NT2/D1 (cell line): ENCODE measurements at regions not wholly inside any gene's neighbourhood (a gene's known extent, or its start where the extent isn't known, plus 50 kb on each side); places are given as distances from the start of the nearest gene placed in this dataset.
"Not testable (repeated sequence)": the region's sequence is repeated elsewhere in the genome, so short reads cannot be mapped to it uniquely, and the experiment has no call there.

Experiments
- DNase-seq: peaks from one replicate; pipeline ENCODE4 v3.0.0-alpha.2; 2011; ENCODE audit warnings: low read depth, low spot score
- H3K27me3 ChIP-seq: 2 replicates; pipeline ENCODE4 v1.6.0; 2011; ENCODE audit warnings: mild to moderate bottlenecking; ENCODE audit not compliant: insufficient read length, insufficient read depth
- H3K36me3 ChIP-seq: 2 replicates; pipeline ENCODE4 v1.6.1; 2011; ENCODE audit warnings: mild to moderate bottlenecking, low read length, mixed read lengths; ENCODE audit not compliant: insufficient read depth, insufficient read length
- H3K4me1 ChIP-seq: 2 replicates; pipeline ENCODE4 v1.5.1; 2011; ENCODE audit not compliant: insufficient read depth, insufficient read length
- H3K4me3 ChIP-seq: 2 replicates; pipeline ENCODE4 v1.5.1; 2011; ENCODE audit warnings: low read depth; ENCODE audit not compliant: insufficient read length
- H3K9ac ChIP-seq: 2 replicates; pipeline ENCODE4 v1.6.0; 2011; ENCODE audit warnings: low read depth; ENCODE audit not compliant: insufficient read length
- H3K9me3 ChIP-seq: 2 replicates; pipeline ENCODE4 v1.5.1; 2011; ENCODE audit warnings: mild to moderate bottlenecking, low read length; ENCODE audit not compliant: insufficient read depth
- SUZ12 ChIP-seq: IDR thresholded peaks from 2 replicates; pipeline ENCODE4 v1.6.1; 2011; ENCODE audit not compliant: insufficient read length, insufficient read depth; ENCODE audit errors: extremely low read depth
- YY1 ChIP-seq: IDR thresholded peaks from 2 replicates; pipeline ENCODE4 v1.6.1; 2011; ENCODE audit not compliant: insufficient read length, insufficient read depth
- ZNF274 ChIP-seq: IDR thresholded peaks from 2 replicates; pipeline ENCODE4 v1.6.1; 2011; ENCODE audit warnings: mild to moderate bottlenecking, low read depth, low read length

DNA sequence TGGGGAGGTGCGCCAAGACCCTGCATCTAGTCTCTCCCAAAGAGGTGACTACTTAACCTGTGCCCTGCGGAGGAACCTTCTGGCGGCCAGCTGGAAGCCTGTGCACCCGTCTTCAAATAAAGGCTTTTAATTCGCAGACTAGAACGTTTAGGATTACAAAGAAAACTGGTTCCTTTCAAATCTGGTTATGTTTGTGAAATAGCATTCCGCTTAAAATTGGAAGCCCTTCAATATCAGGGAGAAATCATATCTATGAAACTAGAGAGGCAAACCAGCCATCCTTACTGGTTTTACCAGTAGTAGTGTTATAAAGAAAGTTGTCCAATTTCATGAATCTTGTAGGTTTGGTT, 250.8 kb downstream of the FAM72C start:
- no peak overlapping the region for H3K4me3 ChIP-seq
- H3K36me3 ChIP-seq: no peaks in the 10 kb centered on the region
- H3K9me3 ChIP-seq: no peaks in the 10 kb centered on the region
- H3K27me3 ChIP-seq: no peaks in the 10 kb centered on the region
- DNase-seq: no peak
- H3K4me1 ChIP-seq: no peaks in the 10 kb centered on the region
- TF ChIP-seq SUZ12 (no peak), ZNF274 (no peak)
- no peak overlapping the region for H3K9ac ChIP-seq

DNA sequence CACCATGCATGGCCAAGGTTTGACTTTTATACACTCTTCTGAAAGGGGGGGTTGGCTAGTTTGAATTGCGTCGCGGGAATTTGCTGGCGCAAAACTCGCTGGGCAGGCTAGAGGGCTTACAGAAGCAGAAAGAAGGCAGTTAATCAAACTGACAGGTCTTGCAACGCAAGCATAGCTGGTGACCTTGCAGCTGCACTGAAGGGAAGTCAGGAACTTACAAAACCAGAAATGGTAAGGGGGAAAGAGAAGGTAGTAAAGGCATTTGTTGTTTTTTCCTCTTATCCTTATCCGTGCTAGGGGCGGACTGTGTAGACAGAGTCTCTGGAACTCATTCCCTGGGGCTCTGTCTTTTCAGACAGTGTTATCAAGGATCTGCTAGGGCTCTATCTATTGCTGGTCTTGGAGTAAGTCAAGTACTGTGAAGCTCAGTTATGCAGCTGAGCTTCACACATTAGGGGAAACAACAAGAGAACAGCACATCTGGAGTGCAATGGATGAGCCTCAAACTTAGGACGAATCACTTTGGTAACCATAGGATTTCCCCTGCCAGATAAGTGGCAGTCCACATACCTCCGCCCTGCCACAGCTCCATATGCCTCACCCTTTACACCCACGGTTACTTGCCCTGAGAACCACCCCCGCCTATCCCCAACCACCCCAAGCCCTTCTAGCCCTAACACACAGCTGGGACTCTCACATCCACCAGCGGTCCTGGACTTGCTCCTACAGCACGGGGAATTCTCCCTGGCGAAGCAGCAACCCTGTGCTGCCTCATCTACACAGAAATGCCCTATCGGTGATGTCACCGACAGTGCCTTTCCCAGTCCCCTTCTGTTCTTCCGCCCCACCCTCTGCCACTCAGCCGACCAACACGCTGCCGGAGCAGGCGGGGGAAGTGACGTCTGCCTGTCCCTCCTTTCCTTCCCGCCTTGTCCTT, 251.4 kb downstream of the FAM72C start:
- no peak overlapping the region for H3K4me3 ChIP-seq
- H3K27me3 ChIP-seq: no peaks in the 10 kb centered on the region
- H3K9ac ChIP-seq: no peak overlapping the region
- TF ChIP-seq ZNF274 (no peak), YY1 (no peak), SUZ12 (no peak)
- no peak for DNase-seq
- H3K36me3 ChIP-seq: no peaks in the 10 kb centered on the region
- H3K9me3 ChIP-seq: no peaks in the 10 kb centered on the region
- no peaks in the 10 kb centered on the region for H3K4me1 ChIP-seq

DNA sequence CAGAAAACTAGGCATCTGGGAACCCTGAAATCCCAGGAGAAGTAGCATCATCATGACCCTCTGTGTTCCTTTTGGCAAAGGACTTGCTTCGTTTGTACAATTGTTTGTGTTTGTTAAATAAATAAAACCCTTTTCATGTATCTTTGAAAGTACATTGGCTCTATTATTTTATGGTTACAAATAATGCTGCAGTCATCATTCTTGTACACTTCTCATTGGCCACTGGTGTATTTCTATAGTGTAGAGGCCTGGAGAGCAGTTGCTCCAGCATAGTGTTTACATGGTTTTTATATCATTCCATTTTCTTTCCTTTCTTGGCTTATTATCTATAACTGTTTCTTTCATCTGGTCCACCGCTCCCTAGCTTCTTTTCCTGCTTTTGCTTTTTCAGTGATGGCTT, 253.3 kb downstream of the FAM72C start:
- TF ChIP-seq ZNF274 (no peak), SUZ12 (no peak), YY1 (no peak)
- Histone ChIP-seq H3K9ac (no peak overlapping the region), H3K36me3 (no peaks in the 10 kb centered on the region), H3K9me3 (no peaks in the 10 kb centered on the region), H3K4me3 (no peak overlapping the region), H3K4me1 (no peaks in the 10 kb centered on the region), H3K27me3 (no peaks in the 10 kb centered on the region)
- no peak for DNase-seq

DNA sequence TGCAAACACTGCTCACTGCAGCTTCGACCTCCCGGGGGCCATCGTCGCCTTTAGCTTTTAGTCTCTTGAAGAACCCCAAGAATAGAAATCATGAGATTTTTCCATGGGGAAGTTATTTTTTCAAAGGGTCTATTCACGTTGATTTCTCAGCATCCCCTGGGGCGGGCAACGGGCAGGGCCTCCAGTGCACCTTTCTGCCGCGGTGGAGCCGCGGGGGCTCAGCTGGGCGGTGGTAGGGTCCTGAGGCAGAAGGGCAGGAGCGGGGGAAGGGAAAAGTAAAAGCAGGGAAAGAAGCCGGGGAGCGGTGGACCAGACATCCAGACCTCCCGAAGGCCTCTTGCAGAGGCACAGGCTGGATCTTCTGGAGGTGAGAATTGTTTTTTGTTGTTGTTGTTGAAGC, 253.8 kb downstream of the FAM72C start:
- no peak overlapping the region for H3K4me3 ChIP-seq
- DNase-seq: no peak
- H3K27me3 ChIP-seq: no peaks in the 10 kb centered on the region
- H3K36me3 ChIP-seq: no peaks in the 10 kb centered on the region
- TF ChIP-seq YY1 (no peak), ZNF274 (no peak), SUZ12 (no peak)
- H3K9ac ChIP-seq: no peak overlapping the region
- H3K9me3 ChIP-seq: no peaks in the 10 kb centered on the region
- no peaks in the 10 kb centered on the region for H3K4me1 ChIP-seq

DNA sequence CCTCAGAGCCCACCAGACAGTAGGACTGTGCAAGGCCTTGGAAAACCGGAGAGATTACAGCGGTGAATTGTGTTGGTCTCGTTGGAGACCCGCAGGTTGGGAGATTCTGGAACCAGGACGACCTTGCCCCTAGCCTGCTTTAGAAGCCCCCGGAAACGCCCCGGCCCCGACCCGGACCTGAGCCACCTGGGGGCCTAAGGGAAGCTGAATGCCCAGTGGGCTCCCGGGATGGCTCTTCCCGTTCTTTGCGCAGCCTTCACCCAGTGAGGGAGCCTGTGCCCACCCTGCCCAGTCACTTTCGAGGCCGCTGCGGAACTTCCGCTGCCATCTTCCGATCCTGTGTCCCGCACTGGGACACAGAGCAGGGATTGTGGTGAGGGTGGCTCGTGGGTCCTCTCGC, 254.4 kb downstream of the FAM72C start:
- Histone ChIP-seq H3K4me3 (no peak overlapping the region), H3K36me3 (no peaks in the 10 kb centered on the region), H3K9me3 (no peaks in the 10 kb centered on the region), H3K27me3 (no peaks in the 10 kb centered on the region), H3K9ac (no peak overlapping the region), H3K4me1 (no peaks in the 10 kb centered on the region)
- TF ChIP-seq SUZ12: no peak
- TF ChIP-seq YY1: no peak
- TF ChIP-seq ZNF274: no peak
- no peak for DNase-seq

DNA sequence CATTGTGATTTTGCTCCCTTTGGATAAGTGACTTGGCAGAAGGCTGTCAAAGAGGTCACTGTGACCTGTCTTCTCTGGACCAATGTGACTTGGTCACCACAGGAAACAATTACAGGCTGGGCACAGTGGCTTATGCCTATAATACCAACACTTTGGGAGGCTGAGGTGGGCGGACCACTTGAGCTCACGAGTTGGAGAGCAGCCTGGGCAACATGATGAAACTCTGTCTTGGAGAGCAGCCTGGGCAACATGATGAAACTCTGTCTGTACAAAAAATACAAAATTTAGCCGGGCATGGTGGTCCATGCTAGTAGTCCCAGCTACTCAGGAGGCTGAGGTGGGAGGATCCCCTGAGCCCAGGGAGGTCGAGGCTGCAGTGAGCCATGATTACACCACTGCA, 256.9 kb downstream of the FAM72C start:
- not testable (repeated sequence) for H3K36me3 ChIP-seq, H3K4me3 ChIP-seq, H3K9ac ChIP-seq, DNase-seq, H3K9me3 ChIP-seq, H3K4me1 ChIP-seq, H3K27me3 ChIP-seq

DNA sequence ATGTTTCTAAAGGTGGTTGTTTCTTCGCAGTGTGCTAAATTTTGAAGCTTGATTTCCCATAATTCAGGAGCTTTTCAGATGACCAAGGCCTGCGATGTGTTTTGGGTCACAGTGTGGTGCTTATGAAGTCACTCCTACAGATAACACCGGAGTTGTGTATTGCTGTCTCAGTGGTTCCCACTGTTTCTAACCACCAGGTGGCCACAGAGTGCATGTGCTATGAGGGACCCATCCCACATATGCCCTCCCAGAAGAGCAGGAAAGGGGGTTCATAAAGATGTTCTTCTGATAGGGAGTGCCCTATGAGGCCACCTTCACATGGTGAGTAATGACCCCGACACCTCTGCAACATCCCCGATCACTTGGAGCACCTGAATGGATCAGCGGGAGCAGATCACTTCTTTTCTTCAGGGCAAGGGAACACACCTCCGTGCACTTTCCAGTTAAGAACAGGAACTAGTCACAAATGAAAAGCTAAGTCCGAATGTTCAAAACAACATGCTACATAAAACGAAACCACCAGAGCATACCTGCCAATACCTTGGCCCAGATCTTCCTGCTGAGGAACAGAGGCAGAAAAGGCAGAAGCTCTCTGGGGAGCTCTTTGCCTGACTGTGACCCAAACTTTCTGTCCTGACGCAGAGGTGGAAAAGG, 262.1 kb downstream of the FAM72C start:
- not testable (repeated sequence) for H3K9me3 ChIP-seq, H3K9ac ChIP-seq, H3K4me3 ChIP-seq, H3K36me3 ChIP-seq, H3K4me1 ChIP-seq, H3K27me3 ChIP-seq, DNase-seq

DNA sequence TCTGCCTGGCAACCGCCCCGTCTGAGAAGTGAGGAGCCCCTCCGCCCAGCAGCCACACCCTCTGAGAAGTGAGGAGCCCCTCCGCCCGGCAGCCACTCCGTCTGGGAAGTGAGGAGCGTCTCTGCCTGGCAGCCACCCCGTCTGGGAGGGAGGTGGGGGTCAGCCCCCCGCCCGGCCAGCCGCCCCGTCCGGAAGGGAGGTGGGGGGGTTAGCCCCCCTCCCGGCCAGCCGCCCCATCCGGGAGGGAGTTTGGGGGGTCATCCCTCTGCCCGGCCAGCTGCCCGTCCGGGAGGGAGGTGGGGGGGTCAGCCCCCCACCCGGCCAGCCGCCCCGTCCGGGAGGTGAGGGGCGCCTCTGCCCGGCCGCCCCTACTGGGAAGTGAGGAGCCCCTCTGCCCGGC, 269.0 kb downstream of the FAM72C start:
- not testable (repeated sequence) for H3K9me3 ChIP-seq, H3K36me3 ChIP-seq, H3K9ac ChIP-seq, H3K4me1 ChIP-seq, H3K4me3 ChIP-seq, DNase-seq, H3K27me3 ChIP-seq
